HG02970 (cell line): ENCODE measurements at regions not wholly inside any gene's neighbourhood (a gene's known extent, or its start where the extent isn't known, plus 50 kb on each side); places are given as distances from the start of the nearest gene placed in this dataset.

Experiments
- ATAC-seq: cut with Tn5 transposase; IDR thresholded peaks from one replicate; pipeline ENCODE4 v1.9.1; 2021; ENCODE audit warnings: mild to moderate bottlenecking, moderate library complexity, moderate number of reproducible peaks; ENCODE audit not compliant: unreplicated experiment, low FRiP score

GRCh38 chr13:90420683-90421082, 926.8 kb upstream of the MIR17HG start:
- no peak for ATAC-seq

GRCh38 chr13:90427322-90428272, 919.9 kb upstream of the MIR17HG start:
- no peak for ATAC-seq

- ATAC-seq, result no peak
These were observed 918.8 kb upstream of the MIR17HG start for GRCh38 chr13:90428522-90429210.

DNA sequence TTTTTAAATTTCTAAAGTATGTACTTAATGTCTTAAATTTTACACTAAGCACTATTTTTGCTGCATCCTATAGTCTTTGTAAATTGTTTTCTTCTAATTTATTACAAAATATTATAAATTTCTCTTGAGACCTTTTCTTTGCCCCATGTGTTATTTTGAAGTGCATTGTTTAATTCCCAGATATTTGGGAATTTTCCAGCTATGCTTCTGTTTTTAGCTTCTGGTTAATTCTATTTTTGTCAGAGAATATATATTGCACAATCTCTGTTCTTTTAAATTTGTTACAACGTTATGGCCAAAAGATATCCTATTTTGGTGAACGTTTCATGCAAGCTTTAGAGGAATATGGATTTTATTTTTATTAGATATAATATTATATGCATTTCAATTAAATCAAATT, 917.4 kb upstream of the MIR17HG start:
- no peak for ATAC-seq

DNA sequence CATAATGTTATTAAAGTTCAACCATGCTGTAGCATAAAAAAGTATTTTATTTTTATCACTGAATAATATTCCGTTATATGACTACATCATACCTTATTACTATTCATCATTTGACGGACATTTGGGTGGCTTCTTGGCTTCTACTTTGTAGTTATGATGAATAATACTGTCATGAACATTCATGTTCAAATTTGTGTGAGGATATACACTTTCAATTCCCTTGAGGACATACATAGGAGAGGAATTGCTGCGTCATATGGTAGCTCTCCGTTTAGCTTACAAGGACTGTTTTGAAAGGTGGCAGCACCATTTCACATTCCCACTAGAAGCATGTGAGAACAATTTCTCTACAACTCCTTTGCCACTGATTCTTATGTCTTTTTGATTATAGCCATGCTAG, 910.8 kb upstream of the MIR17HG start:
- ATAC-seq, result no peak

DNA sequence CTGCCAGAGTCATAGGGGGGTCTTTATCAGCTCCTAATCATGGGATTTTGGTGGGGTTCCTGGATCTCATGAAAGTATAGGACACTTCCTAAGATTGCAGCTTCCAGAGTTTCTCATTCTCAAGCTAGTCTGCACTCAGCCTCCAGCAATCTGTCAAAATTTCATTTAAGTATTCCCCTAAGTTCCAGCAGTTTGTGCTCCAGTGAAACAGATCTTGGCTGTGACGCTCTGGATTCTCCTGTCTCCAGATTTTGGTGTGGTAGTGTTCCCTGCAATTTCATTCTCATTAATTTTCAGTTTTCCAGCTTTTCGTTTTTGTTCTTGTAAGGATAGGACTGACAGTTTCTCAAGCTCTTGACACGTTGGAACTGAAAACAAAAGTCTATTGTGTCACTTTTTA, 908.9 kb upstream of the MIR17HG start:
- no peak for ATAC-seq

DNA sequence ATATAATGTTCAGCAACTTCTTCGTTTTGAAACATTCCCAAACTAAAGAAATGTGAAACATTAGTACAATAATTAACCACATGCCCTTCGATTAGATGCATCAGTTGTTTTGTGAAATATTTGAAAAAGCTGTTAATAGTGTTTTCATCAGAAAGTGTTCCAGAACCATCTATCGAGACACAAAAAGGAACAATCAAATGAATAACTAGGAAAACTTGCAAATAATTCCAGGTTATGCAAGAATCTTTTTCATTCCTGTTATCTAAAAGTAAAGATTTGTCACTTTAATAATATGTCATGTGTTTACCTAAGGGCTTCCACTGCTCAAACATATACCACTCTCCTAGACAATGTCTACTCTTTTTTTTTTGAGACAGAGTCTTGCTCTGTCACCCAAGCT, 904.2 kb upstream of the MIR17HG start:
- no peak for ATAC-seq

DNA sequence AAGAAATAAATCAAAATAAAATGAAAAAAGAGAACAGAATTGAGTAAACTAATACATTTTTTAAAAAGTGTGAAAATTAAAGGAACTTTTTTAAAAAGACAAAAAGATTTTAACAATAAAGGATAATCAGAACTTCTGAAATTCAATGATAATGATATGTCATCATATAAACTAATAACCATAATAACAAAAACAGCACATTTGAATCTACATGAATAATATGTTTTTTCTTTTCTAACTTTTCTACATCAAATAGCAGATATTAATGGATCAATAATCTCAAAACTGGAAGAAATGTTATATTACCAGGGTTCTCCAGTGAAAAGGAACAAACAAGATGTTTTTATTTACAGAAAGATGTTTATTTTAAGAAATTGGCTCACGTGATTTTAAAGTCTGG, 903.3 kb upstream of the MIR17HG start:
- ATAC-seq, result no peak

GRCh38 chr13:90445179-90445578, 902.3 kb upstream of the MIR17HG start:
- no peak for ATAC-seq

- no peak for ATAC-seq
These were observed 900.3 kb upstream of the MIR17HG start for GRCh38 chr13:90447034-90447733.

GRCh38 chr13:90447734-90448101, 899.8 kb upstream of the MIR17HG start:
- ATAC-seq, result no peak

GRCh38 chr13:90448466-90449037, 898.9 kb upstream of the MIR17HG start:
- no peak for ATAC-seq

DNA sequence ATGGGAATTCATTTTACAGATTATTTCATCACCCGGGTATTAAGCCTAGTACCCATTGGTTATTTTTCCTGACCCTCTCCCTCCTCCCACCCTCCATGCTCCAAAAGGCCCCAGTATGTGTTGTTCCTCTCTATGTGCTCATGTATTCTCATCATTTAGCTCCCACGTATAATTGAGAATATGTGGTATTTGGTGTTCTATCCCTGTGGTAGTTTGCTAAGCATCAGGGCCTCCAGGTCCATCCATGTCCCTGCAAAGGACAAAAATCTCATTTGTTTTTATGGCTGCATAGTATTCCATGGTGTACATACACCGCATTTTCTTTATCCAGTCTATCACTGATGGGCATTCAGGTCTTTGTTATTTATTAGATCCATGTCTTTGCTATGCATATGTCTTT, 894.1 kb upstream of the MIR17HG start:
- no peak for ATAC-seq

GRCh38 chr13:90454002-90454636, 893.4 kb upstream of the MIR17HG start:
- ATAC-seq, result no peak

DNA sequence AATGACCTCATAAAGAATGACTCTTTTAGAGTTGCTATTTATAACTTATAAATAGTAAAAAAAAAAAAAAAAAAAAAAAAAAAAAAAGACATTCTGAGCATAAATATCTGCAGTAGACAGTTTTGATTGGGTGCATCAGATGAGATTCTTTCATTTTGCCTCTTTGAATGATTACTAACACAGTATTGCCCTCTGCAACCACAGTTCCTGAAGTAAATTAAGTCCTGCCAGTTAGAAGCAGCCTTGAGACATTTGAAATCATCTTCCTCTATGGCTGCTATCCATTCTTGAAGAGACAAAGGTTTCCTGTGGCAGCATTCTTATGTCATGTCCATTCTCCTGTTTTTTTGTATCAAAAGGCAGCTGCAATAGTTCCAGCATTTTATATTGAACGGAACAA, 892.4 kb upstream of the MIR17HG start:
- ATAC-seq, result no peak

- no peak for ATAC-seq
These were observed 891.7 kb upstream of the MIR17HG start for GRCh38 chr13:90455823-90456222.

GRCh38 chr13:90461398-90461797, 886.1 kb upstream of the MIR17HG start:
- no peak for ATAC-seq

DNA sequence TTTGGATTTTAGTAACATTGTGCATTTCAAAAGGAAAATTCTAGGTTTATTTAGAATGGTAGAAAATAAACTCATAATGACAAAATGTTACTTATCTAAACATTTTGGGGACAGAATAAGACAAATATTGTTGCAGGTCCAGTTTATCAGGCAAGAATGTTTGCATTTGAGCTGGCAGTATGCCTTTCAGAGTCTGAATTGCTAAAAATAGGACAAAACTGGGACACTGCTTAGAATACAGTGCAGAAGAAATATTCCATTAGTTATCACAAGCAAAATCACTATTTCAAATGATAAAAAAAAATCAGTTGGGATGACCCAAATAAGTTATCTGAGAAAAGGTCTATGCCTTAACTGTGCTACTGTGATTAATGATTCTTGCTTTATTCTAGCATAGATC, 870.3 kb upstream of the MIR17HG start:
- no peak for ATAC-seq

DNA sequence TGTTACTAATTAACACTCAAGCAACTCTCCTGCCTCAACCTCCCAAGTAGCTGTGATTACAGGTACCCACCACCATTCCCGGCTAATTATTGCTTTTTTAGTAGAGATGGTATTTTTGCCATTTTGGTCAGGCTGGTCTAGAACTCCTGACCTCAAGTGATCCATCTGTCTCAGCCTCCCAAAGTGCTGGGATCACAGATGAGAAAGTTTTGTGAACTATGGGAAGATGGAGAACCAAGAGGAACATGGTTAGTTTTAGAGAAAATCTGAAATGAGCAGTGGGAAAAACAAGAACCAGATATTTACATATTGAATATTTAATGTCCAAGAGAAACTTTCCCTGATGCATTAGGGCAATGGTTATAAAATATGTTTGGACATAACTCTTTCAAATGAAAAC, 863.6 kb upstream of the MIR17HG start:
- no peak for ATAC-seq

- no peak for ATAC-seq
These were observed 862.1 kb upstream of the MIR17HG start for GRCh38 chr13:90485436-90485835.
